NCI-H526 (cell line): ENCODE measurements at regions not wholly inside any gene's neighbourhood (a gene's known extent, or its start where the extent isn't known, plus 50 kb on each side); places are given as distances from the start of the nearest gene placed in this dataset.
"Not testable (repeated sequence)": the region's sequence is repeated elsewhere in the genome, so short reads cannot be mapped to it uniquely, and the experiment has no call there.

Source experiments
- DNase-seq, 2 experiments: peaks; one replicate each; lab custom pipeline; 2025; lab: John Stamatoyannopoulos, UW

GRCh38 chr9:32886021-32886420, 102.7 kb downstream of the TMEM215 start:
- DNase-seq, result no peak

- DNase-seq, result not testable (repeated sequence)
Observed at GRCh38 chr9:32894485-32894884, 106.9 kb downstream of the APTX start.

- DNase-seq, result no peak
Observed at GRCh38 chr9:32899181-32899580, 102.2 kb downstream of the APTX start.

- DNase-seq, result no peak
Observed at GRCh38 chr9:32899761-32900160, 101.7 kb downstream of the APTX start.

- DNase-seq, result no peak
Observed at GRCh38 chr9:32906213-32906612, 95.2 kb downstream of the APTX start.

DNA sequence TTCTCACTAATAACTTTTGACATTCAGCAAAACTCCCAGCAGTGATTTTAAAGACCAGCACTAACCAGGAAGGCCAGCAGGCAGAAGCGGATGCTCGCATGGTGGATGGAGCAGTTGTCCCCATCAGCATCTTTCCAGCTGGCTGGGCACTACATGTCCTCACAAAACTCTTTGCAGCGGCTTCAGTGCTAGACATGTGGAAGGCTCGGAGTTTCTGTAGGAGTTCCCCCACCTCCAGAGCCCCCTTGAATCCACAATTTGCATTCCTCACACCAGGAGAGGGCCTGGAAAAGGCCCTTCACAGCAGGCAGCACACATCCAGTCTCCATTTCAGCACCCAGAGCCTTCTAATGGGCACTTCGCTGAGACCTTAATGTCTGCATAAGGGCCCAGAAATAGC, 85.6 kb downstream of the APTX start:
- no peak for DNase-seq

DNA sequence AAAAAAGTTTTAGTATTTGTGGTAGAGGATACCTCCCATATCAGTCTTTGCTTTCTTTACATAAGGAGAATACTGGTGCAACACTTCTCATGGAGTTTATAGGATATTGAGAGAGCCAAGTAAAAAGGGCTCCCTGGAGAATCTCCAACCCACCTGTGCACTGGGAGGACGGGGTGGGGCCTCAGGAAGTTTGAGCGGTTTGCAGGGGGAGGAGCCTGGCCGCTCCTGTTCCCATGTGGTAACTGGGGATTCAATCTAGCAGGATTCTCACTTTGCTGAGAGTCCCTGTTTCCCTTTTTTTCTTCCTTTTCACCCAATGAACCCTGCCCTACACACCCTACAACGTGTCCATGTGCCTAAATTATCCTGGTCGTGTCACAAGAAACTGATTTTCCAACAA, 82.8 kb downstream of the APTX start:
- DNase-seq, result no peak
